Gastroesophageal sphincter (tissue), 3 donors: ENCODE measurements at regions not wholly inside any gene's neighbourhood (a gene's known extent, or its start where the extent isn't known, plus 50 kb on each side); places are given as distances from the start of the nearest gene placed in this dataset.

Experiments
- CTCF ChIP-seq, 4 experiments: fragments of 200-600 bp in 2 of 4; fragments of 450-650 bp in 2 of 4; sonication (generic) in 1 of 4; IDR thresholded peaks; one replicate each; pipeline ENCODE4 v1.5.1; 2017 to 2019; ENCODE audit warnings: antibody characterized with exemption in 4 of 4, mild to moderate bottlenecking in 2 of 4, moderate library complexity in 2 of 4
- EP300 ChIP-seq: sonication (generic); formaldehyde crosslinking; IDR thresholded peaks from one replicate; pipeline ENCODE4 v1.6.1; 2017; ENCODE audit warnings: antibody characterized with exemption, mild to moderate bottlenecking
- POLR2A ChIP-seq, 2 donors: fragments of 450-650 bp; IDR thresholded peaks; one replicate each; pipeline ENCODE4 v1.6.1; 2017; ENCODE audit warnings: antibody characterized with exemption in 2 of 2, mild to moderate bottlenecking in 2 of 2, moderate library complexity in 1 of 2
- POLR2AphosphoS5 ChIP-seq: sonication (generic); formaldehyde crosslinking; IDR thresholded peaks from one replicate; pipeline ENCODE4 v1.6.1; 2017; ENCODE audit warnings: antibody characterized with exemption

DNA sequence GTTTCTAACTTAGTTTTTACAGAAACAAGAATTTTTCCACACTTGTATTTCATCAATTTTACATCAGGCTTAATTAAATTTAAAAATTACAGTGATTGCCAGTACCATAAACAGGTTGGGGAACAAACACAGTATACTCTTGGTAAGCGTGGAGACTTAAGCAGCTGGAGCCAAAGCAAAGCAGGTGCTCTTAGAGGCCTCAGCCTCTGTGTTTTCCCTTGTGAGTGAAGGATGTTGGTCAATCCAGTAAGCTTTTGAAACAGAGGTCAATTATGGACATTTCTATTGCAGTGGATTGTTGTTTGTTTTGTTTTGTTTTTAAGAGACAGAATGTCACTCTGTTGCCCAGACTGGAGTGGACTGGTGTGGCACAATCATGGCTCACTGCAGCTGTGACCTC is 100.6 kb upstream of the CELF2 start:
- TF ChIP-seq CTCF (IDR thresholded peaks at IDR 0.05): no peak
- TF ChIP-seq POLR2AphosphoS5: no peak
- TF ChIP-seq POLR2A (IDR thresholded peaks at IDR 0.05): no peak
- TF ChIP-seq EP300: no peak
